MM.1S (cell line): ENCODE measurements at regions not wholly inside any gene's neighbourhood (a gene's known extent, or its start where the extent isn't known, plus 50 kb on each side); places are given as distances from the start of the nearest gene placed in this dataset.
"Not testable (repeated sequence)": the region's sequence is repeated elsewhere in the genome, so short reads cannot be mapped to it uniquely, and the experiment has no call there.

Experiments
- EZH2 ChIP-seq: fragments of 300-600 bp; sonication (generic); optimal IDR thresholded peaks from 2 replicates; pipeline ENCODE3; 2017; ENCODE audit warnings: low read depth, mild to moderate bottlenecking, antibody characterized with exemption, low read length, mixed read lengths
- EZH2phosphoT487 ChIP-seq: fragments of 300-600 bp; sonication (generic); IDR thresholded peaks from 2 replicates; pipeline ENCODE4 v1.6.1; 2018; ENCODE audit warnings: antibody characterized with exemption, low read length
- TF ChIP-seq, protein P1 (sequence below): fragments of 300-600 bp; sonication (generic); IDR thresholded peaks from 2 replicates; pipeline ENCODE4 v1.5.1; 2016; ENCODE audit warnings: antibody characterized with exemption, low read length, mixed read lengths

GRCh38 chr20:12759493-12759892 lies 249.3 kb upstream of the SPTLC3 start:
- TF ChIP-seq, protein P1, sequence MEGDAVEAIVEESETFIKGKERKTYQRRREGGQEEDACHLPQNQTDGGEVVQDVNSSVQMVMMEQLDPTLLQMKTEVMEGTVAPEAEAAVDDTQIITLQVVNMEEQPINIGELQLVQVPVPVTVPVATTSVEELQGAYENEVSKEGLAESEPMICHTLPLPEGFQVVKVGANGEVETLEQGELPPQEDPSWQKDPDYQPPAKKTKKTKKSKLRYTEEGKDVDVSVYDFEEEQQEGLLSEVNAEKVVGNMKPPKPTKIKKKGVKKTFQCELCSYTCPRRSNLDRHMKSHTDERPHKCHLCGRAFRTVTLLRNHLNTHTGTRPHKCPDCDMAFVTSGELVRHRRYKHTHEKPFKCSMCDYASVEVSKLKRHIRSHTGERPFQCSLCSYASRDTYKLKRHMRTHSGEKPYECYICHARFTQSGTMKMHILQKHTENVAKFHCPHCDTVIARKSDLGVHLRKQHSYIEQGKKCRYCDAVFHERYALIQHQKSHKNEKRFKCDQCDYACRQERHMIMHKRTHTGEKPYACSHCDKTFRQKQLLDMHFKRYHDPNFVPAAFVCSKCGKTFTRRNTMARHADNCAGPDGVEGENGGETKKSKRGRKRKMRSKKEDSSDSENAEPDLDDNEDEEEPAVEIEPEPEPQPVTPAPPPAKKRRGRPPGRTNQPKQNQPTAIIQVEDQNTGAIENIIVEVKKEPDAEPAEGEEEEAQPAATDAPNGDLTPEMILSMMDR: not testable (repeated sequence)
- TF ChIP-seq EZH2, EZH2phosphoT487: not testable (repeated sequence)
